ENCODE measurements at regions not wholly inside any gene's neighbourhood (a gene's known extent, or its start where the extent isn't known, plus 50 kb on each side); places are given as distances from the start of the nearest gene placed in this dataset.
"Not testable (repeated sequence)": the region's sequence is repeated elsewhere in the genome, so short reads cannot be mapped to it uniquely, and the experiment has no call there.

DNA sequence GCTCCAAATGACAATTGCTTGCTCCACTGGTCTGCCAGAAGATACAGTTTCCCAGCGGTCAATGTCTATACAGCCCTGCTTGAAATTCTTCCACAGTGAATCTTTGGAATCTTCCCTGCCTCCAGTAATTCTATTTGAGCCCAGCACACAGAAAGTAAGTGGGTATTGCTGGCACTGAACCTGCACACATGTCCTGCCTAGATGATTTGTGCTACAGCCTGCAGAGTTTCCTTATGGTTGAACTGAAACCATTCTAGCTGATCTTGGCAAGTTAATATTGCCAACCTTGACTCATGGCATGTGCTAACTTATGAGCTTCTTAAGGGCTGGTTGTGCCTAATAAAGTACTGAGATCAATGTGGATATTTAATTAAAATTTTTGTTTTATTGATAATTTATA lies 553.8 kb upstream of the GNPDA2 start:
- no peak overlapping the region for H3K27ac ChIP-seq (ENCODE audit: low read depth, low read length)
- H3K4me2 ChIP-seq (ENCODE audit: low read length): no peak overlapping the region
- no peak overlapping the region for H3K56ac ChIP-seq (ENCODE audit: low read length)
- H2BK15ac ChIP-seq (replicated peaks; ENCODE audit: low read depth): no peak overlapping the region
- no peak overlapping the region for H2BK120ac ChIP-seq (ENCODE audit: low read depth, low read length)
- no peaks in the 10 kb centered on the region for H3K79me1 ChIP-seq (ENCODE audit: low read length)
- no peak overlapping the region for H4K5ac ChIP-seq (ENCODE audit: low read length)
- H3K4me3 ChIP-seq (ENCODE audit: low read length): no peak overlapping the region
- WGBS (ENCODE audit: extremely low coverage, insufficient coverage, low lambda C conversion rate): no CpG with 5 or more reads among the region's 1 CpG
- no peak overlapping the region for H3K18ac ChIP-seq (ENCODE audit: low read length)
- DNase-seq: no peak
- no peak overlapping the region for H3K4ac ChIP-seq (ENCODE audit: low read depth, low read length)
- H4K8ac ChIP-seq (ENCODE audit: low read depth, low read length): no peak overlapping the region
- H2BK5ac ChIP-seq (ENCODE audit: low read length): no peak overlapping the region
- H3K36me3 ChIP-seq (ENCODE audit: control insufficient read depth, insufficient read depth, low read length): no peaks in the 10 kb centered on the region
- no peaks in the 10 kb centered on the region for H3K79me2 ChIP-seq (ENCODE audit: control insufficient read depth, insufficient read depth, low read length)
- no peak overlapping the region for H2AK5ac ChIP-seq (ENCODE audit: low read length)
- no peaks in the 10 kb centered on the region for H3K27me3 ChIP-seq (ENCODE audit: insufficient read depth, low read length, poor library complexity)
- H3K9ac ChIP-seq (ENCODE audit: low read length): no peak overlapping the region
- no peak overlapping the region for H3K23ac ChIP-seq (ENCODE audit: low read length)
- H3K4me1 ChIP-seq (ENCODE audit: control insufficient read depth, low read depth, low read length): no peaks in the 10 kb centered on the region

DNA sequence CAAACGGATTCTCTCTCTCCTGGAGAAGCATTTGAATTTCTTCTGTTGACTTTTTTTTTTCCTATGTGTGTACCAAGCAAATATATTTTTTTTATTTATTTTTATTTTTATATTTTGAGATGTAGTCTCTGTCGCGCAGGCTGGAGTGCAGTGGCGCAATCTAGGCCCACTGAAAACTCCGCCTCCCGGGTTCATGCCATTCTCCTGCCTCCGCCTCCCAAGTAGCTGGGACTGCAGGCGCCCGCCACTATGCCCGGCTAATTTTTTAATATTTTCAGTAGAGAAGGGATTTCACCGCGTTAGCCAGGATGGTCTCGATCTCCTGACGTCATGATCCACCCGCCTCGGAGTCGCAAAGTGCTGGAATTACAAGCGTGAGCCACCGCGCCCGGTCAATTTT lies 549.5 kb upstream of the GNPDA2 start:
- Histone ChIP-seq H3K4me3 (ENCODE audit: low read length) (no peak overlapping the region), H3K27me3 (ENCODE audit: insufficient read depth, low read length, poor library complexity) (no peaks in the 10 kb centered on the region), H3K4me2 (ENCODE audit: low read length) (no peak overlapping the region), H2BK15ac (replicated peaks; ENCODE audit: low read depth) (no peak overlapping the region), H3K23ac (ENCODE audit: low read length) (no peak overlapping the region), H3K36me3 (ENCODE audit: control insufficient read depth, insufficient read depth, low read length) (no peaks in the 10 kb centered on the region), H2BK5ac (ENCODE audit: low read length) (no peak overlapping the region), H4K8ac (ENCODE audit: low read depth, low read length) (no peak overlapping the region), H2BK120ac (ENCODE audit: low read depth, low read length) (no peak overlapping the region), H3K18ac (ENCODE audit: low read length) (no peak overlapping the region), H3K4me1 (ENCODE audit: control insufficient read depth, low read depth, low read length) (no peaks in the 10 kb centered on the region), H3K79me2 (ENCODE audit: control insufficient read depth, insufficient read depth, low read length) (no peaks in the 10 kb centered on the region), H4K5ac (ENCODE audit: low read length) (no peak overlapping the region), H3K9ac (ENCODE audit: low read length) (no peak overlapping the region), H3K79me1 (ENCODE audit: low read length) (no peaks in the 10 kb centered on the region), H3K56ac (ENCODE audit: low read length) (no peak overlapping the region), H2AK5ac (ENCODE audit: low read length) (no peak overlapping the region), H3K27ac (ENCODE audit: low read depth, low read length) (no peak overlapping the region), H3K4ac (ENCODE audit: low read depth, low read length) (no peak overlapping the region)
- WGBS (ENCODE audit: extremely low coverage, insufficient coverage, low lambda C conversion rate): no CpG with 5 or more reads among the region's 21 CpGs
- no peak for DNase-seq

DNA sequence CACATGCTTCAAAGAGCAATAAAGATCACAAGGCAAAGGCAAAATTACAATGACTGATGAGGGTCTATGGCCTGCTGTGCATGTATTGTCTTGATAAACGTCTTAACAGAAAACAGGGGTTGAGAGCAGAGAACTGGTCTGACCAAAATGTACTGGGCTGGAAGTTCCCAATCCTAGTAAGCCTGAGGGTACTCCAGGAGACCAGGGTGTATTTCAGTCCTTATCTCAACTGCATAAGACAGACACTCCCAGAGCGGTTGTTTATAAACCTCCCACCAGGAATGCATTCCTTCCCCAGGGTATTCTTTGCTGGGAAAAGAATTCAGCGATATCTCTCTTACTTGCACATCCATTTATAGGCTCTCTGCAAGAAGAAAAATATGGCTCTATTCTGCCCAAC lies 521.8 kb upstream of the GNPDA2 start:
- H3K23ac ChIP-seq (ENCODE audit: low read length); H2BK5ac ChIP-seq (ENCODE audit: low read length); H3K18ac ChIP-seq (ENCODE audit: low read length); H3K79me2 ChIP-seq (ENCODE audit: control insufficient read depth, insufficient read depth, low read length); H4K8ac ChIP-seq (ENCODE audit: low read depth, low read length); H3K9ac ChIP-seq (ENCODE audit: low read length); H2BK120ac ChIP-seq (ENCODE audit: low read depth, low read length); H4K5ac ChIP-seq (ENCODE audit: low read length); H2AK5ac ChIP-seq (ENCODE audit: low read length); H2BK15ac ChIP-seq (replicated peaks; ENCODE audit: low read depth); H3K36me3 ChIP-seq (ENCODE audit: control insufficient read depth, insufficient read depth, low read length); H3K4me3 ChIP-seq (ENCODE audit: low read length); H3K4me2 ChIP-seq (ENCODE audit: low read length); H3K27me3 ChIP-seq (ENCODE audit: insufficient read depth, low read length, poor library complexity); H3K4ac ChIP-seq (ENCODE audit: low read depth, low read length); H3K56ac ChIP-seq (ENCODE audit: low read length); H3K27ac ChIP-seq (ENCODE audit: low read depth, low read length); H3K4me1 ChIP-seq (ENCODE audit: control insufficient read depth, low read depth, low read length); H3K79me1 ChIP-seq (ENCODE audit: low read length): not testable (repeated sequence)
- DNase-seq: peak; percentile 8
- WGBS (ENCODE audit: extremely low coverage, insufficient coverage, low lambda C conversion rate): no CpG with 5 or more reads among the region's 3 CpGs

DNA sequence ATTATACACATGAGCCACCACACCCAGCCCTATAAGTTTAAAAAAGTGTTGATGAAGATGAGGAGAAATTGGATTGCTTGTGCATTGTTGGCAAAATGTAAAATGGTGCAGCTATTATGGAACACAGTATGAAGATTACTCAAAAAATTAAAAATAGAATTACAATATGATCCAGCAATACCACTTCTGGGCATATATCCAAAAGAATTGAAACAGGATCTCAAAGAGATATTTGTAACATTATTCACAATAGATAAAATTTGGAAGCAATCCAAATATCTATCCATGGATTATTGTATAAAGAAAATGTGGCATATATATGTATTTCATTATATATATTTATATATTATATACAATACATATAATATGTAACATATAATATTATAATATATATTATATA lies 515.6 kb upstream of the GNPDA2 start:
- Histone ChIP-seq H2BK120ac (ENCODE audit: low read depth, low read length) (no peak overlapping the region), H3K4me3 (ENCODE audit: low read length) (no peak overlapping the region), H3K4me1 (ENCODE audit: control insufficient read depth, low read depth, low read length) (no peaks in the 10 kb centered on the region), H3K18ac (ENCODE audit: low read length) (no peak overlapping the region), H3K4ac (ENCODE audit: low read depth, low read length) (no peak overlapping the region), H2BK15ac (replicated peaks; ENCODE audit: low read depth) (no peak overlapping the region), H3K4me2 (ENCODE audit: low read length) (no peak overlapping the region), H3K27ac (ENCODE audit: low read depth, low read length) (no peak overlapping the region), H3K27me3 (ENCODE audit: insufficient read depth, low read length, poor library complexity) (no peaks in the 10 kb centered on the region), H4K5ac (ENCODE audit: low read length) (no peak overlapping the region), H3K56ac (ENCODE audit: low read length) (no peak overlapping the region), H3K36me3 (ENCODE audit: control insufficient read depth, insufficient read depth, low read length) (no peaks in the 10 kb centered on the region), H2AK5ac (ENCODE audit: low read length) (no peak overlapping the region), H4K8ac (ENCODE audit: low read depth, low read length) (no peak overlapping the region), H3K23ac (ENCODE audit: low read length) (no peak overlapping the region), H3K79me2 (ENCODE audit: control insufficient read depth, insufficient read depth, low read length) (no peaks in the 10 kb centered on the region), H2BK5ac (ENCODE audit: low read length) (no peak overlapping the region), H3K79me1 (ENCODE audit: low read length) (no peaks in the 10 kb centered on the region), H3K9ac (ENCODE audit: low read length) (no peak overlapping the region)
- DNase-seq: no peak

DNA sequence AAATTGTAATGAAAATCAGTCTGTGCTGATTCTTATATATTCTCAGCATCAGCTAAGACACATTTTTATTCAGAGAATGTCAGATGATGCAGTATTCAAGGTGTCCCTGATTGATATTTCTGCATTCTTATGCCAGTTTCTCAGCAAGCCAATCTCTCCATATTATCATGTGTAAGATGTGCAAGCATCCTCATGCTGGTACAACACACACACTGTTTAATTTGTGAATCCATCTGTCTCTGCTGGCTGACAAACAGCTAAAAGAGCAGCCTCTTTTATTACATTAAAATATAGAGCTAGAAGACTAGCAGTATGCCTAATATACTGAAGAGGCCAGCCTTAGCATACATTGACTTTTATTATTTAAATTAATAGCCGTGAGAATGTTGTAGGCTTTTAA lies 502.9 kb upstream of the GNPDA2 start:
- Histone ChIP-seq H3K23ac (ENCODE audit: low read length) (no peak overlapping the region), H4K5ac (ENCODE audit: low read length) (no peak overlapping the region), H3K79me1 (ENCODE audit: low read length) (no peaks in the 10 kb centered on the region), H3K4me1 (ENCODE audit: control insufficient read depth, low read depth, low read length) (no peaks in the 10 kb centered on the region), H3K4ac (ENCODE audit: low read depth, low read length) (no peak overlapping the region), H3K27ac (ENCODE audit: low read depth, low read length) (no peak overlapping the region), H3K4me3 (ENCODE audit: low read length) (no peak overlapping the region), H2BK15ac (replicated peaks; ENCODE audit: low read depth) (no peak overlapping the region), H3K18ac (ENCODE audit: low read length) (no peak overlapping the region), H3K27me3 (ENCODE audit: insufficient read depth, low read length, poor library complexity) (no peaks in the 10 kb centered on the region), H3K79me2 (ENCODE audit: control insufficient read depth, insufficient read depth, low read length) (no peaks in the 10 kb centered on the region), H3K4me2 (ENCODE audit: low read length) (no peak overlapping the region), H2BK120ac (ENCODE audit: low read depth, low read length) (no peak overlapping the region), H4K8ac (ENCODE audit: low read depth, low read length) (no peak overlapping the region), H2BK5ac (ENCODE audit: low read length) (no peak overlapping the region), H2AK5ac (ENCODE audit: low read length) (no peak overlapping the region), H3K56ac (ENCODE audit: low read length) (no peak overlapping the region), H3K9ac (ENCODE audit: low read length) (no peak overlapping the region), H3K36me3 (ENCODE audit: control insufficient read depth, insufficient read depth, low read length) (no peaks in the 10 kb centered on the region)
- no CpG with 5 or more reads among the region's 1 CpG for WGBS (ENCODE audit: extremely low coverage, insufficient coverage, low lambda C conversion rate)
- no peak for DNase-seq

DNA sequence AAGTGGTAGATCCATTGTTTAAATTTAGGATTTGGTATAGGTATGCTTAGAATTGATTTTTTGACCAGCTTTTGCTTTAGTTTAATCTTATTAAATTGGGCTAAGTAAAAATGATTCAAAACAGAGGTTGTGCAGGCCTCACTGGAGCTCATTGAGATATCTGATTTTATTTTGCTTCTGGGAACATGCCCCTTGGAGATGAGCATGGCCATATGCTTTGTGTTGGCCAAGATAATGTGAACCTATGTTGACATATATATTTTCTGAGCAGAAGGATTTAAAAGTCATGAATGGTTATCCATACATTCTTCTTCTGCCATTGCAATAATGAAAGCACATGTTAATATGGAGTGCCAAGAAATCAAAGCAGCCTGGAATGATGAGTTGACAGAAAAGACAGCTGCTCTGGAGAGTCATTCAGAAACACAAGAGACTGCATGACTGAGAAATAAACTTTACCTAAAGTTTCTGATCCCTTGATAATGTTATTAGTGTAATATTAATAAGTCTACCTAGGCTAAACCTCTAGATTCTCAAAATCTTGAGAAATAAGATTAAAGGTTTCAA lies 489.7 kb upstream of the GNPDA2 start:
- Histone ChIP-seq H3K23ac (ENCODE audit: low read length) (no peak overlapping the region), H2AK5ac (ENCODE audit: low read length) (no peak overlapping the region), H2BK120ac (ENCODE audit: low read depth, low read length) (no peak overlapping the region), H3K27me3 (ENCODE audit: insufficient read depth, low read length, poor library complexity) (no peaks in the 10 kb centered on the region), H3K18ac (ENCODE audit: low read length) (no peak overlapping the region), H3K4me3 (ENCODE audit: low read length) (no peak overlapping the region), H3K9ac (ENCODE audit: low read length) (no peak overlapping the region), H3K4me2 (ENCODE audit: low read length) (no peak overlapping the region), H3K79me2 (ENCODE audit: control insufficient read depth, insufficient read depth, low read length) (no peaks in the 10 kb centered on the region), H2BK5ac (ENCODE audit: low read length) (no peak overlapping the region), H2BK15ac (replicated peaks; ENCODE audit: low read depth) (no peak overlapping the region), H3K4me1 (ENCODE audit: control insufficient read depth, low read depth, low read length) (no peaks in the 10 kb centered on the region), H3K79me1 (ENCODE audit: low read length) (no peaks in the 10 kb centered on the region), H4K8ac (ENCODE audit: low read depth, low read length) (no peak overlapping the region), H3K27ac (ENCODE audit: low read depth, low read length) (no peak overlapping the region), H4K5ac (ENCODE audit: low read length) (no peak overlapping the region), H3K4ac (ENCODE audit: low read depth, low read length) (no peak overlapping the region), H3K56ac (ENCODE audit: low read length) (no peak overlapping the region), H3K36me3 (ENCODE audit: control insufficient read depth, insufficient read depth, low read length) (no peaks in the 10 kb centered on the region)
- no peak for DNase-seq

Data from mesendoderm (in vitro differentiated cells).